Heart right ventricle (tissue), 16 donors: ENCODE measurements at regions not wholly inside any gene's neighbourhood (a gene's known extent, or its start where the extent isn't known, plus 50 kb on each side); places are given as distances from the start of the nearest gene placed in this dataset.

Experiments
- ATAC-seq, 8 donors: fragments of 200-7000 bp; cut with Tn5 transposase; one replicate each; pipeline ENCODE4 v1.9.1; 2020; ENCODE audit warnings: mild to moderate bottlenecking in 8 of 8, moderate library complexity in 8 of 8, moderate number of reproducible peaks in 1 of 8
- DNase-seq, 2 donors: peaks; one replicate each; pipeline ENCODE4 v3.0.0-alpha.2; 2020
- H3K27ac ChIP-seq, 10 donors: fragments of 200-600 bp; sonication (generic) in 2 of 10; one replicate each; pipeline versions ENCODE4 v1.5.0 to v1.8.0; 2020 to 2022; ENCODE audit warnings: mild to moderate bottlenecking in 3 of 10
- H3K27me3 ChIP-seq, 7 donors: fragments of 200-600 bp; one replicate each; pipeline ENCODE4 v1.8.0; 2021 to 2022; ENCODE audit warnings: mild to moderate bottlenecking in 2 of 7
- H3K36me3 ChIP-seq, 9 donors: fragments of 200-600 bp; sonication (generic) in 1 of 9; one replicate each; pipeline versions ENCODE4 v1.5.0 to v1.8.0; 2020 to 2022; ENCODE audit warnings: mild to moderate bottlenecking in 2 of 9
- H3K4me1 ChIP-seq, 9 donors: fragments of 200-600 bp; sonication (generic) in 1 of 9; one replicate each; pipeline versions ENCODE4 v1.5.0 to v1.8.0; 2020 to 2022; ENCODE audit warnings: mild to moderate bottlenecking in 4 of 9
- H3K4me3 ChIP-seq, 10 donors: fragments of 200-600 bp; sonication (generic) in 2 of 10; one replicate each; pipeline versions ENCODE4 v1.5.0 to v1.8.0; 2020 to 2022; ENCODE audit warnings: mild to moderate bottlenecking in 7 of 10, moderate library complexity in 2 of 10
- H3K9me3 ChIP-seq, 11 donors: fragments of 200-600 bp in 10 of 11; sonication (generic) in 2 of 11; one replicate each; pipeline versions ENCODE4 v1.5.0 to v1.8.0; 2013 to 2022; ENCODE audit warnings: mild to moderate bottlenecking in 2 of 11, control low read depth in 1 of 11, moderate library complexity in 1 of 11
- WGBS, 2 donors: extraction: QIAGEN DNeasy Blood & Tissue Kit; methylation state at CpG; one replicate each; pipeline ENCODE4 v1.1.7; 2013; ENCODE audit warnings: inconsistent platforms in 1 of 2; 5-methylcytosine and 5-hydroxymethylcytosine counted together
- intact Hi-C, 10 donors: fragments of 100-400 bp; cut with DNase I; formaldehyde crosslinking; loops; one replicate each; pipeline versions ENCODE4 v1.11.1 to v1.14.2; 2022
- TF ChIP-seq, protein P1 (sequence below), 9 donors: fragments of 200-600 bp; sonication (generic) in 2 of 9; IDR thresholded peaks; one replicate each; pipeline versions ENCODE4 v1.5.0 to v1.8.0; 2021 to 2022; ENCODE audit warnings: antibody characterized with exemption in 9 of 9, mild to moderate bottlenecking in 5 of 9, moderate library complexity in 1 of 9
- donor health status: Arrhythmogenic right ventricular cardiomyopathy.
- donor health status: ischemic (EF 13 %, LVEDD 7.1; RV severe dilation, severe dysfunction).
- donor health status: healthy with polysubstance abuse.
- donor health status: DM: no; HTN: yes; CAD: no.
- donor health status: DM: no; HTN: no; CAD: no.
- donor health status: ischemic (EF 25% LVEDD 6.9; RV normal size, moderate dysfunction).
- donor health status: ischemic (EF 25% LVEDD 5.7; RV mildly dilated, moderate dysfunction).
- donor health status: healthy.
- donor health status: DM: yes; HTN: yes; CAD: no.
- donor health status: Ischemic cardiomyopathy.
- donor health status: ischemic (EF 35%, LVEDD 5.7; RV mildly dilated, moderate dysfunction).
- donor health status: nonischemic (EF 11% LVEDD 7.7; RV severe dilation, severe dysfunction).
- donor health status: DM: yes; HTN: yes; CAD: no.
- donor health status: PGD.
- donor health status: ischemic (EF 29% LVEDD 5.4; RV normal size, mild dysfunction).
- donor health status: nonischemic (EF 23%, LVEDD 6.1; RV moderate dilation, normal function).

DNA sequence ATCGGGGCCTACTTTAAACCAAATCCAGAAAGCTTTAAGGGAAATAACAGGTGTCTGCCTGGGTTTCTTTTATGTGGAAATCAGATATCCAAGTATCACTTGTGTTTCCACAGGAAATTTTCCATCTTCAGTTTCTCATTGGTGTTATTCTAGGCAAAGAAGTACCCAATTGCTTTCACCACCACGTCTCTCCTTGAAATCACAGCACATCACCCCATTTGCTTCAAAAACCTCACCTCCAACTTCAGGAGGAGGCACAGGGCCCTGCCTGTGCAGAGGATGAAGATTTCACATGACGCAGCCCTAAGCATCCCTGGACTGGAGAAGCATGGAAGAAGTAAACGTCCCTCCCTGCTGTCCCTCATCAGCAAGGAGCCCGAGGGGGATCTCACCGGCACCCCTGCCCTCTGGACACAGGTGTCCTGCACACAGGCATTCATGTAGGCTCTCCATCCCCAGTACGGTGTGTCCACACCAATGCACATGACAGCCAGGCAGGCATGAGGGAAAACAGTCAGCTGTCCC is 182.3 kb downstream of the TBXT start:
- intact Hi-C loops, result loop anchor here in 3 of 10 donors (10.0 kb wide), 1 partner anchor 91 kb away; no protein-coding TSS in a partner anchor
- Histone ChIP-seq H3K27ac (peak overlapping the region in 1 of 10 donors; percentile 12), H3K9me3 (no peaks in the 10 kb centered on the region), H3K27me3 (peaks cover 7 to 58% (median 34%) of the 10 kb centered on the region in 7 donors), H3K36me3 (no peaks in the 10 kb centered on the region), H3K4me1 (peaks cover 0 to 22% (median 9%) of the 10 kb centered on the region in 9 donors), H3K4me3 (peak overlapping the region in 3 of 10 donors; percentile 53 to 66 (median 64))
- 61 to 67% methylated on average over 7 of the region's 7 CpGs for WGBS, 2 donors
- TF ChIP-seq, protein P1, sequence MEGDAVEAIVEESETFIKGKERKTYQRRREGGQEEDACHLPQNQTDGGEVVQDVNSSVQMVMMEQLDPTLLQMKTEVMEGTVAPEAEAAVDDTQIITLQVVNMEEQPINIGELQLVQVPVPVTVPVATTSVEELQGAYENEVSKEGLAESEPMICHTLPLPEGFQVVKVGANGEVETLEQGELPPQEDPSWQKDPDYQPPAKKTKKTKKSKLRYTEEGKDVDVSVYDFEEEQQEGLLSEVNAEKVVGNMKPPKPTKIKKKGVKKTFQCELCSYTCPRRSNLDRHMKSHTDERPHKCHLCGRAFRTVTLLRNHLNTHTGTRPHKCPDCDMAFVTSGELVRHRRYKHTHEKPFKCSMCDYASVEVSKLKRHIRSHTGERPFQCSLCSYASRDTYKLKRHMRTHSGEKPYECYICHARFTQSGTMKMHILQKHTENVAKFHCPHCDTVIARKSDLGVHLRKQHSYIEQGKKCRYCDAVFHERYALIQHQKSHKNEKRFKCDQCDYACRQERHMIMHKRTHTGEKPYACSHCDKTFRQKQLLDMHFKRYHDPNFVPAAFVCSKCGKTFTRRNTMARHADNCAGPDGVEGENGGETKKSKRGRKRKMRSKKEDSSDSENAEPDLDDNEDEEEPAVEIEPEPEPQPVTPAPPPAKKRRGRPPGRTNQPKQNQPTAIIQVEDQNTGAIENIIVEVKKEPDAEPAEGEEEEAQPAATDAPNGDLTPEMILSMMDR (IDR thresholded peaks at IDR 0.05), result no peak
- ATAC-seq, result no peak
- DNase-seq, result no peak

- H3K36me3 ChIP-seq, result no peaks in the 10 kb centered on the region
- DNase-seq (no peak), ATAC-seq (no peak)
- H3K27ac ChIP-seq, result no peak overlapping the region
- H3K4me1 ChIP-seq, result peaks cover 0 to 22% (median 9%) of the 10 kb centered on the region in 9 donors
- intact Hi-C loops, result loop anchor here in 3 of 10 donors (10.0 kb wide), 1 partner anchor 90 kb away; no protein-coding TSS in a partner anchor
- H3K4me3 ChIP-seq, result no peak overlapping the region
- H3K9me3 ChIP-seq, result no peaks in the 10 kb centered on the region
- 88 to 92% methylated on average over 11 of the region's 11 CpGs for WGBS, 2 donors
- H3K27me3 ChIP-seq, result peaks cover 7 to 53% (median 29%) of the 10 kb centered on the region in 7 donors
- TF ChIP-seq, protein P1 (IDR thresholded peaks at IDR 0.05), result no peak
These were observed 182.8 kb downstream of the TBXT start for GRCh38 chr6:165984729-165985275.

GRCh38 chr6:165983112-165984072 is 184.3 kb downstream of the TBXT start:
- TF ChIP-seq, protein P1 (IDR thresholded peaks at IDR 0.05), result no peak
- Histone ChIP-seq H3K36me3 (no peaks in the 10 kb centered on the region), H3K9me3 (no peaks in the 10 kb centered on the region), H3K4me1 (peaks cover 0 to 17% (median 7%) of the 10 kb centered on the region in 9 donors), H3K27me3 (peaks cover 0 to 39% (median 17%) of the 10 kb centered on the region in 7 donors), H3K27ac (no peak overlapping the region), H3K4me3 (no peak overlapping the region)
- intact Hi-C loops, result loop anchor here in 3 of 10 donors (10.0 kb wide), 1 partner anchor 89 kb away; no protein-coding TSS in a partner anchor
- ATAC-seq (no peak), DNase-seq (no peak)
- WGBS, 2 donors, result 85 to 87% methylated on average over 9 of the region's 9 CpGs

GRCh38 chr6:165978476-165978875 is 189.2 kb downstream of the TBXT start:
- Histone ChIP-seq H3K27ac (no peak overlapping the region), H3K27me3 (no peaks in the 10 kb centered on the region), H3K4me3 (no peak overlapping the region), H3K4me1 (peaks cover 0 to 13% (median 0%) of the 10 kb centered on the region in 9 donors), H3K36me3 (no peaks in the 10 kb centered on the region), H3K9me3 (no peaks in the 10 kb centered on the region)
- intact Hi-C loops, result loop anchor here in 1 of 10 donors (10.0 kb wide), 1 partner anchor 776 kb away; no protein-coding TSS in a partner anchor
- TF ChIP-seq, protein P1 (IDR thresholded peaks at IDR 0.05), result no peak
- ATAC-seq (peak in 2 of 8 donors; percentile 14 to 65), DNase-seq (no peak)
- 36 to 53% methylated on average over 3 of the region's 3 CpGs for WGBS, 2 donors
